Stimulated activated memory B cell treated with anti-CD40 and anti-IgM and Interleukin-4, amounts not matched to agents 10 μg/mL and 1 μg/mL and 100 μg/mL, for 72 hours (primary cell): ENCODE measurements at regions not wholly inside any gene's neighbourhood (a gene's known extent, or its start where the extent isn't known, plus 50 kb on each side); places are given as distances from the start of the nearest gene placed in this dataset.

Experiments
- ATAC-seq: fragments of 150-1000 bp; cut with Tn5 transposase; 2 replicates; pipeline ENCODE4 v1.10.0; 2021
- H3K27ac Mint-ChIP-seq: one replicate; pipeline ENCODE4 v1.8.0; 2022; ENCODE audit warnings: mild to moderate bottlenecking, mixed read lengths
- H3K27me3 Mint-ChIP-seq: one replicate; pipeline ENCODE4 v1.8.0; 2022; ENCODE audit warnings: mixed read lengths
- H3K36me3 Mint-ChIP-seq: one replicate; pipeline ENCODE4 v1.8.0; 2022; ENCODE audit warnings: mixed read lengths
- H3K4me1 Mint-ChIP-seq: one replicate; pipeline ENCODE4 v1.8.0; 2022; ENCODE audit warnings: mixed read lengths
- H3K4me3 Mint-ChIP-seq: one replicate; pipeline ENCODE4 v1.8.0; 2022; ENCODE audit warnings: mild to moderate bottlenecking, moderate library complexity, mixed read lengths
- H3K9me3 Mint-ChIP-seq: one replicate; pipeline ENCODE4 v1.8.0; 2022; ENCODE audit warnings: mixed read lengths

DNA sequence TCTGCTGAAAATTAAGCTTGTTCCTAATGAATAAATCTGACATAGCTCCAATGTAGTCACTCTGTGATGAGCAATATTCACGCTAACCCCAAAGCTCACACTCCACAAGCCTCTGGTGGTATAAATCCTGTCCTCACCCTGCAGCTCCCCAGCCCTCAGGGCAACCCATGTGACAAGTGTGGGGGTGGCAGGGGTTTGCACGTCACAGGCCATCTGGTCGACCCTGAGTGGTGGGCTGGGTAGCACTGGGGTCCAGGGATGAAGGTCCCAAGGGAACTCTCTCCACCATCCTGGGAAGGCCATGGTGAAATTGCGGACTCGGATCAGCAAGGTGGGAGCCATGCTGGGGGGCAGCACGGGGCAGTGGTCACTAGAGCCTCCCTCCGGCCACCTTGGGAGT, 100.0 kb upstream of the SOX1 start:
- Mint-ChIP-seq H3K4me1 (no peaks in the 10 kb centered on the region), H3K4me3 (no peak overlapping the region), H3K9me3 (no peaks in the 10 kb centered on the region), H3K27ac (no peak overlapping the region), H3K36me3 (no peaks in the 10 kb centered on the region), H3K27me3 (peaks cover 9% of the 10 kb centered on the region)
- ATAC-seq: no peak

DNA sequence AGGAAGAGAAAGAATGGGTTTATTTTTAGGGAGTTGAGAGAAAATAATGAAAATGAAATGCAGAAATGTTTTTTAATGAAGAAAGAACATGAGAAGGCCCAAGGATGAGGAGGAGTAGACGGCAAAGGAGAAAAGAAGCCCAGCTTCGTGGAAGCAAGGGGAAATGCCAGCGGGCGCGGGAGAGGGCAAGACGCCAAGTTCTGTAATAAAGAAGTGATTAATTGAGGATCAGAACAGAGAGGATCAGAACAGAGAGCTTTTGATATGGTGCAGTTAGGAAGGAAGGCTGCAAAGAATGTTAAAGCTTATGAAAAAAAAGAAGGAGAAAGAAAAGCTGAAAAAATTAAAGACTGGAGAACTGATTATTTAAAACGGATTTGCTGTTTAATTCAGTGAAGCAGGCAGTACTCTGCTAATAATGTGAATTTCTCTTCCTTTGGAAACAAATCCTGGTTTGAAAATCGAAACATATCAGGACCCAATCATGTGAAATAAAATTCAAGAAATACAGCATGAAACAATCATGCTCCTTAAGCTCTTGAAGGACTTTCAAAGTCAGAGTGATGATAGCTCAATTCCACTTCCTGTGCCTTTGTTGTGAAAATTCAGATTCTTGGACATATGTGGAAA, 99.3 kb upstream of the SOX1 start:
- H3K4me1 Mint-ChIP-seq: no peaks in the 10 kb centered on the region
- ATAC-seq: no peak
- H3K36me3 Mint-ChIP-seq: no peaks in the 10 kb centered on the region
- peaks cover 9% of the 10 kb centered on the region for H3K27me3 Mint-ChIP-seq
- no peak overlapping the region for H3K27ac Mint-ChIP-seq
- H3K9me3 Mint-ChIP-seq: no peaks in the 10 kb centered on the region
- H3K4me3 Mint-ChIP-seq: no peak overlapping the region

DNA sequence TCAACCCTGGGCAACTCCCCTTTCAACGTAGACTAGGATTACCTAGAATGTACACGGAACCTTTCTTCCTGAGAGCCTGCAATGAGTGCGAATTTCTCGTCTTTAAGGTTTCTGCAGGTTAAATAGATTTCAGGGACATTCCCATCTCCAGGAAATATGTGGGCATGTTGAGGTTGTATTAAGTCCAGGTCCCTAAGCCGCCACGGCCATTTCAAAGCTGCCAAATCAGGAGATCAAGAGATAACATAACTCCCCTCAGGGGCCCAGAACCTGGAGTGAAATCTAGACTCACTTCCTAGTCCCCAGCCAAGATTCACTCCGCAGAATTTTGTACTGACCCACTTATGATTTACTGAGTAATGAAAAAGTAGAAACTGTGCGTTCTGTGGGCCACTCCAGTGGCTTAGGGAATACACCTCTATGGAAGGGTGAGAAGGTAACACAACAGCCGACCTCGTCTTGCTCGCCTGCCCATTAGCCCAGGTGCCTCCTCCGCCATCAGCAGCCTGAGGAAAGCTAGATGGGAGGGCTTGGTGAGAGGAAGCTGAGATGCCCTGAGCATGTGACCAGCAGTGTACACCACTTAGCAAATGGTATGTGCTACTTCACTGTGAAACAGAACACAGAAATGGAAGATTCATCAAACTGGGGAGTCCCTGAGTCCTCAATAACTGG, 98.5 kb upstream of the SOX1 start:
- ATAC-seq: no peak
- Mint-ChIP-seq H3K36me3 (no peaks in the 10 kb centered on the region), H3K4me3 (no peak overlapping the region), H3K9me3 (no peaks in the 10 kb centered on the region), H3K27ac (no peak overlapping the region), H3K4me1 (no peaks in the 10 kb centered on the region), H3K27me3 (peaks cover 9% of the 10 kb centered on the region)

DNA sequence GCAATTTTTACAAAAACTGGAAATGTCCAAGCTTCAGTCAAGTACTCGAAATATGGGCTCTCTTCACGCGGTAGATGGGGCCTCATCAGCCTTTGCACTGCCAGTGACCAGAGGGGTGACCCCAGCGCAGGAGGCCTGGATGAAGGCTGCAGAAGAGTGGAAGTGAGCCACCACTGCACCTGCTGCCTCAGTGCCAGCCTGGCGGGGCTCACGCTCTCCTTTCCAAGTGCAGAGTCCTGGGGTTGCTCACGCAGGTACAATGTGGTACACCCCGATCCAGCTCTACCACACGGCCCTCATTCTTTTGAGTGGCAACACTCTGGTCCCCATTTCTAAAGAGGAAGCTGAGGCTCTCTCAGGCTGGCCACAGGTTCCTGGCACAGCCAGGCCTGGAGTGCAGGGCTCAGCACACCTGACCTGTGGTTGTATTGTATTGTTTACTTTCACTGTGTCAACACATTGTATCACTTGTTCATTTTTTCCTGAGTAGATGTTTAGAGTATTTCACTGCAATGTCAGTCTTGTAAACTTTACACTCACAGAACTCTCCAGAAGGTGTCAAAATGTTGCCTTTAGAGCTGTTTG, 97.3 kb upstream of the SOX1 start:
- no peak for ATAC-seq
- no peak overlapping the region for H3K27ac Mint-ChIP-seq
- H3K9me3 Mint-ChIP-seq: peaks cover 8% of the 10 kb centered on the region
- no peak overlapping the region for H3K4me3 Mint-ChIP-seq
- no peaks in the 10 kb centered on the region for H3K36me3 Mint-ChIP-seq
- H3K4me1 Mint-ChIP-seq: no peaks in the 10 kb centered on the region
- H3K27me3 Mint-ChIP-seq: peaks cover 9% of the 10 kb centered on the region

DNA sequence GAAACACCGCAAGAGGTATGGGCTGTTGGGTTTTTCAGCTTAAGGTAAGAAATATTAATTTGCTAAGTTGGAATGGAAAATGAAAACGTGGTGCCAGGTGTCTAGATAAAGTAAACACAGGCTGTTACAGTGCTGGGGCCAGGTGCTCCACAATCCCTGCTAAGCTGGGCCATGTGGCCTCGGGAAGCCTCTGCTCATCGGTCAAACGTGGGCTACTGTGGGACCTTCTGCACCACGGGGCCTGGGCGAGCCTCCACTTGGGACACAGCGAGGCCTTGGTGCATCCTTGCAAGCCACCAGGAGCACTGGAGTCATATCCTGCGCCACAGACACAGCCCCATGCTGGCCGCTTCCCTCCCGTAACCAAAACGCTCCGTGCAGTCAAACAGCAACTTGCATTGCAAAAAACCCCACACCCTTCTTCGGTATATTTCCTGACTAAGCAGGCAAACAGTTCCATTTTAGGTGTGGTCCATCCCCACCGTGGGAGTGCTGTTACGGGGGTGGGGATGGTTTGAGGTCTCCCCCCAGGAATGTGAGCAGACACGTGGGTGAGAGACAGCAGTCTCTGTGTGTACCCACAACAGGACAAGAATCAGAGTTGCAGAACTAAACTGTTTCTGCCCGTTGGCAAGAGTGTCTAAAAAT, 96.3 kb upstream of the SOX1 start:
- Mint-ChIP-seq H3K4me1 (no peaks in the 10 kb centered on the region), H3K27me3 (peaks cover 9% of the 10 kb centered on the region), H3K4me3 (no peak overlapping the region), H3K36me3 (no peaks in the 10 kb centered on the region), H3K9me3 (peaks cover 17% of the 10 kb centered on the region), H3K27ac (no peak overlapping the region)
- no peak for ATAC-seq

DNA sequence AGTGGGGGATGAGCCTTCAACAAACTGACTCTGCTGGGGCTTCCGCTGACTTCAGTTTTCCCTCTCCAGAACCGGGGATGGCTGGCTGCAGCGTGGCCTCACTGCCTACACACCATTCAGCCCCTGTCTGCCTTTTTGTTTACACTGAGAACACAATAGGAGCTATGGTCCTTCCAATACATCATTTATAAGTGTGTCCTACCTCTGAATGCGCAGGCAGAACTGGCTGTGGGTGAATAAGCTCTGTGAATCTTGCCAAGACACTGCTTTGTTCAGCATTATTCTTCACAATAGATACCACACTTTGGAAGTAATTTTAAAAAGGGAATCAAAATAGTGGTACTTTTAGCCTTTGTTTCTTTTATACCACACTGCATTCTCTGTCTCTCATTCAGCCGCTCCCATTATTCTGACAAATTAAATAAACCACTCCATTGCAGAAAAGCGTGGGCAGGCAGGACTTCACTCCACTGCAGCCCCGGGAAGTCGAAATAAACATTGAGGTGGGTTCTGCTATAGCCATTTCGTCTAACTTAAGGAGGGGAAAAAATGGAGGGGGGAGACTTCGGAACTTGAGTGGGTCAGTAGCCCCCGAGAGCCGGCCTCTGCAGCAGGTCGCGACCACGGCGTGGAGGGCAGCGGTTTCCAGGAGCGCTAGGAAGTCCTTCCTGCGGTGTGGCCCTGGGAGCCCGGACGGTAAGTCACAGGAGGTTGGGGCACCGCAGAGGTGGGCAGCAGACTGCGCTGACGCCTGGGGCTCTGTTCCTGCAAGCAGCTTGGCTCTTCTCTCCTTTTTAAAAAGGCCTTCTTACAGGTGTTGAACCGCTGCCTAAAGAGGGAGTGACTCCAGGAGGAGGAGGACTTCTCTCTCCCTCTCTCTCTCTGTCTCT, 94.8 kb upstream of the SOX1 start:
- H3K27me3 Mint-ChIP-seq: peaks cover 7% of the 10 kb centered on the region
- H3K27ac Mint-ChIP-seq: no peak overlapping the region
- H3K4me3 Mint-ChIP-seq: no peak overlapping the region
- H3K36me3 Mint-ChIP-seq: no peaks in the 10 kb centered on the region
- H3K4me1 Mint-ChIP-seq: no peaks in the 10 kb centered on the region
- H3K9me3 Mint-ChIP-seq: peaks cover 17% of the 10 kb centered on the region
- ATAC-seq: no peak

DNA sequence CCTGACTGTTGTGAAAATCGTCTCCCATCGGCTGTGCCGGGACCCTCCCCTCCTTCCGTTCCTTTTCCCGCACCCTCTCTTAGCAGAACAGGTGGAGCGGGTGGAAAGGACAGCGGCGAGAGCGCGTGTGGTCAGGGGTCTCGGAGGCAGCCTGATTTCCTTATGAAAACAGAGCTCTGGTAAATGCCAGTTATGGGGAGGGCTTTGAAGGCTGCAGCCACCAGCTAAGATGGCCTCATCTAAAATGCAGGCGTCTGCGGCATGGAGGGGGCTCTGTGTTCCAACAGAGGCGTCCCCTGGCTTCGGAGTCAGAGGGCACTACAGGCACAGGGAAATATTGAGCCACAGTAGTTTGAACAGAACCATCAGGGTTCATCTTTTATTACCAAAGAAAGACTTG, 93.8 kb upstream of the SOX1 start:
- H3K4me3 Mint-ChIP-seq: no peak overlapping the region
- H3K36me3 Mint-ChIP-seq: no peaks in the 10 kb centered on the region
- H3K9me3 Mint-ChIP-seq: peaks cover 17% of the 10 kb centered on the region
- H3K4me1 Mint-ChIP-seq: no peaks in the 10 kb centered on the region
- no peak overlapping the region for H3K27ac Mint-ChIP-seq
- no peaks in the 10 kb centered on the region for H3K27me3 Mint-ChIP-seq
- no peak for ATAC-seq

DNA sequence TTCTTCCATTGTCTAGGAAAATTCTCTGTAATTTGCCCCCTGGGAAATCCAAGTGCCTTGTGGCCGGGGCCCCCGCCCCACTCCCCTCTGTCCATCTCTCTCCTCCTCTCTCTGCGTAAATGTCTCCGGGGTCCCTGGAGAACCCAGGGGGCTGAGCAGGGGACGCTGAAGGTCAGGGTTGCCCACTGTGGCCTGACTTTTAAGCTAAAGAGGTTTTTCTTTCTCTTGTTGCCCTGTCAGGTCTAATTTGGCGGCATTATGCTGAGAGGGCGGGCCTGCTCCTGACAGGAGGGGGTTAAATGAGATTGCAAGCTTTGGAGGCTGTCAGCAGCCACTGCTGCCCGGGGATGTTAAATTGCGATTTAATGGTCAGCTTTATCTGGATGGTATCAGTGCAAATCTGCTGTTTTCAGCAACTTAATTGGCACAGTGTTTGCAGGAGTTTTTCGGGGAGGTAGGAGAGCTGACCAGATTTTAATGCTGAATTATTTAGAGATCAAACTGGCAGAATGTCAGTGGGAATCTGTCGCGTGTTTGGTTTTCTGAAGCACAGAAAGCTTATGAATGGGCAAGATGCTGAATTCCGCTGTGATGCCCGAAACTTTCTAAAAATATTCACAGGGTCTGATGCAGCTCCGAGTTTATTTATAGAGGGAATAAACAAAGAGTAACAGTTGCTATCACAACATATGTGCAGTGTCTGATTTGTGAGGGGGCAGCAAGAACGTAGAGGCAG, 93.2 kb upstream of the SOX1 start:
- Mint-ChIP-seq H3K27me3 (no peaks in the 10 kb centered on the region), H3K36me3 (no peaks in the 10 kb centered on the region), H3K9me3 (peaks cover 17% of the 10 kb centered on the region), H3K27ac (no peak overlapping the region), H3K4me1 (no peaks in the 10 kb centered on the region), H3K4me3 (no peak overlapping the region)
- no peak for ATAC-seq

DNA sequence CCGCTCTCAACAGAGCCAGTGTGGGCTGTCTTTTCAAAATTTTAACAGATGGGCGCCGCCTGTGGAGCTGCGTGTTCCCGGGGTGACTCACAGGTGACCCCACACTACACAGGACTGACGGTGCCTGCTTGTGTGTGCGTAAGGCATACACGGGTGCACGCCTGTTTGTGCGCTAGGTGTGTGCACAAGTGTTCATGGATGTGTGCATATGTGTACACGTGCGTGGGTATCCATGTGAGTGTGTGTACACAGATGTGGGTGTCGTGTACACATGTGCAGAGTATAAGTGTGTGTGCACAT, 92.7 kb upstream of the SOX1 start:
- H3K9me3 Mint-ChIP-seq: peaks cover 17% of the 10 kb centered on the region
- no peaks in the 10 kb centered on the region for H3K36me3 Mint-ChIP-seq
- no peak overlapping the region for H3K27ac Mint-ChIP-seq
- no peaks in the 10 kb centered on the region for H3K4me1 Mint-ChIP-seq
- ATAC-seq: no peak
- H3K27me3 Mint-ChIP-seq: no peaks in the 10 kb centered on the region
- H3K4me3 Mint-ChIP-seq: no peak overlapping the region

DNA sequence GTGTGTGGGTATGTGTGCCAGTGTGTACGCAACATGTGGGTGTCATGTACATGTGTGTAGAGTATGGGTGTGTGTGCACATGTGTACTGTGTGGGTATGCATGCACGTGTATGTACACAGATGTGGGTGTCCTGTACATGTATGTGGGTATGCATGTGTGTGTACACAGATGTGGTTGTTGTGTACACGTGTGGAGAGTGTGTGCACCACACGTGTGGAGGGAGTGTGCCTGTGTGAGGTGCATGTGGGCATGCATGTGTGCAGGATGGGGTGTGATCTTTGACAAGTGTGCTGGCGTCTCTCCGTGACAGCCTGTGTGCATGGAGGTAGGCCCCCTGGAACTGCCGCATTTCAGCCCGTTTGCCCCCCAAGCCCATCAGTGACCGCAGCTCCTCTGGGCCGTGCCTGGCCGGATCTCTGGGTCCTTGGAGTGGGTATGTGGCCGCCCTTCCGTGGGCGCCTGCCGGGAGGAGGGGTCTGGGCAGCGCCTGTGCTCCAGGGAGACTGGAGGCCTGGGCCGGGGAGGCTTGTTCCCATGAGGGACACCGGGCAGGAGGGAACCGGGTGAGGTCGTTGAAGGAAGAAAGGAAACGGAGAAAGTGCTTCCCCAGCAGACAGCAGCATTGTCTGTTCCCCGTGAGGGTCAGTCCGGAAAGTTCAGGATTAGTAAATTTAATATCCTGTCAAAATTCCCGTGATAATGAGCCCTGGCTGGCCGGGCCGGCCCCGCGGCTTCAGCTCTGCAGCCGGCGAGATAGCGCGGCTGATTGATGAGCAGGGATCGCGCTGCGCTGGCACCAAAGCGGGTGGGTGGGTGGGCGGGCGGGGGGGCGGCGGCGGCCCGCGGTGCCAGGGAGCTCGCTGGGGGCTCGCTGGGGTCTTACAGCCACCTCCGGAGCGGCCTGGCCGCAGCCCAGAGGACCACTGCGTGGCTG, 91.1 kb upstream of the SOX1 start:
- no peak overlapping the region for H3K27ac Mint-ChIP-seq
- peaks cover 17% of the 10 kb centered on the region for H3K9me3 Mint-ChIP-seq
- H3K4me1 Mint-ChIP-seq: no peaks in the 10 kb centered on the region
- no peak overlapping the region for H3K4me3 Mint-ChIP-seq
- peaks cover 4% of the 10 kb centered on the region for H3K27me3 Mint-ChIP-seq
- H3K36me3 Mint-ChIP-seq: no peaks in the 10 kb centered on the region
- no peak for ATAC-seq

DNA sequence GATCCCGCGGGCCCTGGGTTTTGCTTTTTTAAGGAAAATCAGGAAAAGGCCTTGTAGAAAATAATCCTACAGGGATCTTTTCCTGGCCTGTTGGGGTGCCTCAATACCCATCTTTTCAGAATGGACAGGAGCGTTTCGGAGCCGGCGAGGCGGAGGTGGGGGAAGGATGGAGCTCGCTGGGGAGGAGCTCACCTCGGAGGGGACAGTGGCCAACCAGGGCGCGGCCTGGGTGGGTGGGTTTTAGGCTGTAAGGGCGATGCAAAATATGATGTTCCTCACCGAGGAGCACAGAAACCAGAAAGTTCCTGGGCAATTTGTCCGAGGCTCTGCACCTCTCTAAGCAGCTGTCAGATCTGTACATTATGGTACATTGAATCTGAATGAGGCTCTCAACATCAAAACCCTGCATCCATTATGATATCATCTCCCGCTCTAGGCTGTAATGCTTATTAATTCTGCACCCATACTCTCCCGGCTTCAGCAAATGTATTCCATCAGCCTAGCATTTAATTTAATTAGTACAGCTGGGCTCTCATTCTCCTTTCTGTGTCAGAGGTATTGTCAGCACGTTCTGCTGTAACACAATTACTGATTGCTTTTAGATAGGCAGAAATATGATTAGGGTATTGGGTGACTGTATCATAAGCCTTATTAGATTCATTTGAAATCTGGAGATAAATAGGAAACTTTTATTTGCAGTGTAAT, 90.3 kb upstream of the SOX1 start:
- ATAC-seq: no peak
- Mint-ChIP-seq H3K4me3 (no peak overlapping the region), H3K27me3 (peaks cover 11% of the 10 kb centered on the region), H3K27ac (no peak overlapping the region), H3K36me3 (no peaks in the 10 kb centered on the region), H3K9me3 (peaks cover 17% of the 10 kb centered on the region), H3K4me1 (no peaks in the 10 kb centered on the region)

DNA sequence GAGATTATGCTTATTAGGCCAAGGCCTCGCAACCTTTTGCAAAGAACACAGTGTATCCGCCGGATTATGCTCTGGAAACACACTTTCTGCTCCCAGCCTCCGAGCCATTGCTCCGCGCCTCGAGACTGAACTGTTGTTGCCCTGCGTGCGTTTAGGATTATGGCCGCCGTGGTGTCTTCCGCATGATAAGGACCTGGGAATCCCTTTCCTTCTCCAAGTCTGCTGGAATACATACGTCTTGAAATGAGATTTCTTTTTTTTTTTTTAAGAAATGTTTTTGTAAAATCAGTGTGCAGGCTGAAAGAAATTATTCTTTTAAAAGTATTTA, 89.8 kb upstream of the SOX1 start:
- ATAC-seq: no peak
- Mint-ChIP-seq H3K36me3 (no peaks in the 10 kb centered on the region), H3K27ac (no peak overlapping the region), H3K4me3 (no peak overlapping the region), H3K9me3 (peaks cover 17% of the 10 kb centered on the region), H3K4me1 (no peaks in the 10 kb centered on the region), H3K27me3 (peaks cover 11% of the 10 kb centered on the region)

DNA sequence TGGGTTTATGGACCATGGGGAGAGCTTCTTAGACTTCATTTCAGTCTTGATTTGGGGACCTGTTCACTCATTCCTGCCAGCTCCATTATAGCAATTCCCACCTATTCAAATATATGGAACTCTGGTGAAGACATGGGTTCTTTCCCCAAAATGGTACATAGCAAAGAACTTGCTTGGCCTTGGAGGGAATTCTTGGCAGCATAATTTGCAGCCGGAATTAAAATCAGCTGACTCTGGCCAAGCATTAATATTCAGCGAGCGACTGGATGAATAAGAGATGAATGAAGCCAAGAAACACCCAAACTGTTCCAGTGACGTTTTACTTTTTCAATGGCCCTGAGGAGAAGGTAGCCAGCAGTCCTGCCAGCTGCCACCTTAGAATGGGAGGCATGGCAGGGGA, 88.4 kb upstream of the SOX1 start:
- H3K36me3 Mint-ChIP-seq: no peaks in the 10 kb centered on the region
- no peak for ATAC-seq
- H3K27ac Mint-ChIP-seq: no peak overlapping the region
- H3K4me3 Mint-ChIP-seq: no peak overlapping the region
- peaks cover 11% of the 10 kb centered on the region for H3K27me3 Mint-ChIP-seq
- peaks cover 17% of the 10 kb centered on the region for H3K9me3 Mint-ChIP-seq
- no peaks in the 10 kb centered on the region for H3K4me1 Mint-ChIP-seq
